Activated CD8-positive, alpha-beta memory T cell treated with anti-CD3 and anti-CD28 coated beads for 36 hours (primary cell): ENCODE measurements at regions not wholly inside any gene's neighbourhood (a gene's known extent, or its start where the extent isn't known, plus 50 kb on each side); places are given as distances from the start of the nearest gene placed in this dataset.

Source experiments
- CTCF ChIA-PET: fragments of 350-600 bp; sonication (Branson Sonifier 250); formaldehyde crosslinking; loops from one replicate; lab custom pipeline; 2021; ENCODE audit warnings: antibody characterized with exemption; lab: Charles Lee
- POLR2A ChIA-PET: fragments of 350-600 bp; sonication (Branson Sonifier 250); formaldehyde crosslinking; loops from one replicate; lab custom pipeline; 2021; ENCODE audit warnings: antibody characterized with exemption; lab: Charles Lee

DNA sequence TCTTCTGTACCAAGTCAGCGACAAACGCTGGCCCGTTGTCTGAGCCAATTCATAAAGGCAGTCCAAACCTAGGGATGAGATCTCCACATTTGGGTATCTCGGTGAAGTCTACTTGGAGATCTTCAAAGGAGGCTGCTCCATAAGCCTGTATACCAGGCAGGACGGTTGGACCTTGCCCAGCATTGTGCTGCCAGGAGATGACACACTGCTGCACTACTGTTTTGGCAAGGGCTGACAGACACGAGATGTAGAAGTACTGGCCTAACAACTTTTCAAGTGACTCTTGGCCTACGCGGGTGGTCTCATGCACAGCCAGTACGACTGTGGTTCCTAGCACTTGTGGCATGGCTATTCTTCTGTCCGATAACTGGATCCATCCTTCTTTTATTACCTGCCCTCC lies 135.3 kb downstream of the SLC38A6 start:
- ChIA-PET CTCF (interaction anchor here (1.5 kb wide), 1 partner anchor 11 kb away, joined by 3 read pairs; no protein-coding TSS in a partner anchor), POLR2A (no interaction called here)

DNA sequence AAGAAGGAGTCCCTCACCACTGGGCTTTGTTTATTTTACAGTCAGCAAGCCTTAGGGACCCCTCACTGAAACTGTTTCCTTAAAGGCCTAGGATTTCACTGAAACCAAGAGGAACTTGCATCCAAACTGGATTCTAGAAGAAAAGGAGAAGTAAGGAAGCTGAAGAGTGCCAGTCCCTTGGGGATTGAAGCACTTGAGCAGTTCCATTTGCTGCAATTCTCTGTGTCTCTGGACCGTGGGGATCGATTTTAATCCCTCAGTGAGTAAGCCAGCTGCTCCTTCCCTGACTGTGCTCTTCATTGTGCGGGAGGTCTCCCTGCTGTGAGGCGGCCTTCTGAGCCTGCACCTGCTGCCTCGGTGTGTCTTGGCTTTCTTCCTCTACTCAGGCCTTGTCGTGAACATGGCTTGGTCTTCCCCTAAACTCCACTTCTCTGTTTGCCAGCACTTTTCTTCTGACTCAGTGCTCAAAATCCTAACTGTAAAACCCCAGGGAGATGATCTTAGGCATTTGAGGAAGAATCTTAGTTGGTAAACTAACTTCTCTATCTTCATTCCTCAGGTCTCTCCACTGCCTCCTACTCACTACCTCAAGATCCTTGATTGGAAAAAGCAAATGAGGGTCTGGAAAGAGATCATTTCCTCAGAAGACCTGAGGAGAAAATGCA lies 132.6 kb downstream of the SLC38A6 start:
- ChIA-PET CTCF (no interaction called here), POLR2A (interaction anchor here (0.7 kb wide), 1 partner anchor 123 kb away, joined by 4 read pairs; no protein-coding TSS in a partner anchor)

DNA sequence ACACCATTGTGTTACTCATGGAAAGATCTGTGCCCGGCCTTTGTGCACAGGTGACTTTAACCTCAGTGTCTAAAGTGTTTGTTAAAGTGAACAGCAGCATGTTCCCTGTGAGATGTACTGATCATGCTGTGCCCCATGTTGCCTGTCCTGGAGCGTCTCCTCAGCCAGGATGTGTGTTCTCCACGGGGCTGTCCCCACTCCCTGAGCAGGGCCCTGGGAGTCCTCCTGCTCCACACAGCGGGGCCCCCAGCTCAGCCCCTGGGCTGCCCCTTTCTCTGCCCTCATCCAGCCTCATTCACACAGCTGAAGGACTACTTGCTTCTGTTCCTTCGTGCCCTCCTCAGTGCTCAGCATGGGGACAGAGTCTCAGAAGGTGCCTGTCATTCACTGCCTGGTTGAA lies 131.5 kb downstream of the SLC38A6 start:
- ChIA-PET POLR2A (no interaction called here), CTCF (no interaction called here)

DNA sequence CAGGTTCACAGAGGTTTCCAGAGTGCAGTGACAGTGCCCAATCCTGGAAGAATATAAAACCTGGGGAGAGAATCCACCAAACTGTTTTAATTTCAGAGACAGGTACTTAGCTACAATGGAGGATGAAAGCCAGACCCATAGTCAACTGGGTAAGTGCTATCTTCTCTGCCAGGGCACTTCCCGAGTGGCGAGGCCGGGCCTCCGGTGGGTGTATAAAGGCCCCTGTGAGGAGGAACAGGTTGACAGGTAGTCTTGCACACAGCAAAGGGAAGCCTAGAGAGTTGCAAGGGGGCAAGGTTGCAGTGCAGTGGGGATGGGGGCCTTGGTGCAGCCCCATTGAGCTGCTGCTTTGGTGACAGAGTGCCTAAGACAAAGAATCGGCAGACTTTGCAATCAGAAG lies 130.7 kb downstream of the SLC38A6 start:
- ChIA-PET CTCF (no interaction called here), POLR2A (no interaction called here)

DNA sequence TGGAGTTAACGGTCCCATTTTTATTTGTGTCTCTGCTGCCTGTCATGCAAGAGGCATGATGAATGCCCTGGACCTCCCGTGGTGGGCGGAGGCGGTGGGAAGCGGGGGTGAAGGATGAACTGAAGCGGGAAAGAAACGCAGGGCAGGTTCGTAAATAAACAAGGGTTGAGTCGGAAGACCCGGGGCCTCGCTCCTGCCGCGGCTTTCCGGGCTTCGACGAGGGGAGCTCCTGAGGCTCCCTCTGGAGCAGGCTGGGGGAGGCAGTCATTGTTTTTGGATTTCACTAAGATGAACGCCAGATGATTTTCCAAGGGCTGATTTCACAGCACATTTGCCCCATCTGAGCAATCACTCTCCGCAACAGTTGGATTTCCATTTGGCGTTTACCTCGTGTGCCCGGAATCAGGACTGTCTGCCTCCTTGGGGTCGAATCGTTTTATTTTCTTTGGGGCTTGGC lies 130.2 kb downstream of the SLC38A6 start:
- CTCF ChIA-PET: no interaction called here
- POLR2A ChIA-PET: no interaction called here

DNA sequence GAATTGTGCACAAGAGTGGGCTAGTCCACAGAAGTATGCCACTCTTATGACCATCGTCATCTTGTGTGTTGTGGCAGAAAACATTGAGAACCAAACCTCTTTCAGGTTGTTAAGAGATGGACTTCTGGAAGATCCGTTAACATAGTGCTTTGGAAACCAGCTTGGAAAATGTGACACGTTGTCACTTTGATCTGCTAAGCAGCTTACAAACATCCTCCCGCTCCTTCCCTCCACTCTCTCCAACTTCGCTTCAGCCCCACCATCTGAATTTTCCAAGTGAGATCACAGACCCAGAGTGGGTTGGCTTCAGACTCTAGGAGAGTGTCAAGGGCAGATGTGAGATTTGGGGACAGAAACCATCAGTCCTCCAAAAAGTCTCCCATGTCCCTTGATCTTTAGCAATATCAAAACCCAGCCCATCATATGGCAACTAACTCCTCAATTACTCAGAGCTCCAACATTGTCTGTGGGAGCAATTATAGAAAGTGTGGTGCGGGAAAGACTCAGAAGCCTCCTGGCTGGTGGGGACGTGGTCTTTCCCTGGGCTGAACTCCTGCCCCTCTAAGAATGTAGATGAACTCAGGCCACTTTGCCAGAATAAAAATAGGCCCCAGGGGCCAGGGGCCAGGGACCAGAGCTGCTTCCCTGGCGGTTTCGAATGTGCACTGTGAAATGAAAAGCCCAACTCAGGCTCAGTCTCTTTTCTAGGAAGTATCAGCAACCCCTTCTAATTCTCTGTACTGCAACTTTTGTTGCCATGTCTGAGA lies 129.5 kb downstream of the SLC38A6 start:
- POLR2A ChIA-PET: no interaction called here
- CTCF ChIA-PET: no interaction called here

DNA sequence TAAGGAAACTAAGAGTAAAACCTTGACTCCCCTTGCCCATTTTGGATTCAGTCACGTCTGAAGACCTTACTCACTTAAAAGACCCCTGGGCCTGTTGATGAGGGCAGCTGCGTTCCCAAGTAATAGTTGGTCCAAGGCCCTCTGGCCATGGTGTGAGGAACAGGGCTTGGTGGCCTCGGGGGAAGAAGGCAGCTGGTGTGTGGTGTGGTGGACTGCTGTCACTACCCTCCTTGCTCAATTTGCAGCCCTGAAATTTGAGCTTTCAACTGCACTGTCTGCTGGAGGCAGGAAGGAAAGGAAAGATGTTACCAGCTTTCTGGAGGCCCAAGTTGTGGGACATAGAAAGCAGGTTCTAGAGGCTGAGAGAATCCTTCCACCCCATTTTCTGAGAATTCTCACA lies 128.2 kb downstream of the SLC38A6 start:
- POLR2A ChIA-PET: no interaction called here
- CTCF ChIA-PET: no interaction called here

DNA sequence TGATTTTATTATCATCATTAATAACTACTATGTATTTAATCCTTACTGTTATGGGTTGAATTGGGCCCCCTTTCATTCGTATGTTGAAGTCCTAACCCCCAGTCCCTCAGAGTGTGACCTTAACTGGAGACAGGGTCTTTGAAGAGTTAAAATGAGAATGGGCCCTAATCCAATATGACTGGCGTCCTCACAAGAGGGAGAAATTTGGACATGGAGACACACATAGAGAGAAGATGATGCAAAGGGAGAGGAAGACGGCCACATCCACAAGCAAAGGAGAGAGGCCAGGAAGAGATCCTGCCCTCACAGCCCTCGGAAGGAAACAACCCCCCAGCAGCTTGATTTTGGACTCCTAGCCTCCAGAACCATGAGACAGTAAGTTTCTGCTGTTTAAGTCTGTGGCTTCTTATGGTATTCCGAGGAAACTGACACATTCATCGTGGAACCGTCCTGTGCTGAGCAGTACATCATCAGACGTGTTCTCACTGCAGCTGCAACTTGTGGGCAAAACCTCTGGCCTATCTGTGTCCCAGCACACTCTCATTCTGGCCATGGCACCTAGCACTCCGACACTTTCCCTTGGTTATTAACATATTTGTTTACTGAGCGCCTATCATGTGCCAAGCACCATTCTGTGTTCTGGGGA lies 127.6 kb downstream of the SLC38A6 start:
- ChIA-PET POLR2A (no interaction called here), CTCF (no interaction called here)

DNA sequence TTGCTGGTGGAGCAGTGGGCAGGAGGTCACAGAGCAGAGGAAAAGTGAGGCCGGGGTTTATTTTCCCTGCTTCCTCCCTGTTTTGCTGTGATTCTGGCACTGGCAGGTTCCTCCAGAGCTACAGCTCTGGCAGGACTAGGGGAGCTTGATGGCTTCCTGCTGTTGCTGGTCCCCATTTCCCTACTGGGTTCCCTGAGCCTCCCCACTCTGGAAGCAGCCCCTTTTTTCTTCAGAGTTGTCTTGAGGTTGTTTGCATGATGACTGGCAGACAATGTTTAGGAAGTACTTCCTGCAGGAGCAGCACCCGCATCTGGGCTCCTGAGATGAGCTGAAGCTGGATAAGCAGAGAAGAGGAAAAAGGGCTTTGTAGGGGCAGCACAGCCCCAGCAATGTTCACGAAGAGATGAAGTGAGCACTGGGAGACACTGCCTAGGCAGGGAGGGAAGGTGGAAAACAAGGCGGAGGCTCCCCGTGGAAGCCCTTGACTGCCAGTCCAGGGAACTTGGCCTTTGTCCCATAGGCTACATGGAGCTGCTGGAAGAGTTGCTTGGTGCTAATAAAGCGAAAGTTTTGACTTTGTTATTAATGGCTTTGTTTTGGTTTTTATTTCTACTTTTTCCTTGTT lies 126.9 kb downstream of the SLC38A6 start:
- POLR2A ChIA-PET: no interaction called here
- CTCF ChIA-PET: no interaction called here

DNA sequence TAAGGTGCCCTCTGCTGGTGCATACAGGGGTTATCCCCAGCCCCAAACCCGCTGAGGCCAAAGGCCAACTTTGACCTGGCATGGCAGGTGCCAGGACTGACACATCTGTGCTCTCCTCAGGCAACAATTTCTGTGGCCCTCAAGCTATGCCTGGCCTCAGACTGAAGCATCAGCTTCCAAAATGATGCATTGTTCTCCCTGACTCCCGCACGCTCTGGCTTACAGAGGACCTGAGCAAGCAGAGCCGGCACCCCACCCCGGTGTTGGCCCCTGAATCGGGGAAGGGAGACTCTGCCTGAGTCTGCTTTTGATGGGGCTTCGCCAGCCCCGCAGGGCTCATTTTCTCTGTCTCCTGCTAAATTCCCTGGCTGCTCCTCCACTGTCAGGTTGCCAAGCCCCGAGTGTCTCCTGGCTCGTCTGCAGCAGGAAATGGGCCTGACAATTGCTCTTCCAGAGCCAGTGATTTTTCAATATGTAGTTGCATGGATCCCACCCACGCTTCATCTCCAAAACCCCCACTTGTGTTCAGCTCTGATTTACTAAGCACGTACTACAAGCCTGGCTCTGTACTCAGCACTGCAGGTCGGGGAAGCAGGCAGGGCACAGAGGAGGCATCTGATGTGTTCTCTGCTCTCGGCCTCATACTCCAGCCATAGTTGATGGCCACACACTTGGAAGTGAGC lies 126.1 kb downstream of the SLC38A6 start:
- POLR2A ChIA-PET: no interaction called here
- CTCF ChIA-PET: no interaction called here

DNA sequence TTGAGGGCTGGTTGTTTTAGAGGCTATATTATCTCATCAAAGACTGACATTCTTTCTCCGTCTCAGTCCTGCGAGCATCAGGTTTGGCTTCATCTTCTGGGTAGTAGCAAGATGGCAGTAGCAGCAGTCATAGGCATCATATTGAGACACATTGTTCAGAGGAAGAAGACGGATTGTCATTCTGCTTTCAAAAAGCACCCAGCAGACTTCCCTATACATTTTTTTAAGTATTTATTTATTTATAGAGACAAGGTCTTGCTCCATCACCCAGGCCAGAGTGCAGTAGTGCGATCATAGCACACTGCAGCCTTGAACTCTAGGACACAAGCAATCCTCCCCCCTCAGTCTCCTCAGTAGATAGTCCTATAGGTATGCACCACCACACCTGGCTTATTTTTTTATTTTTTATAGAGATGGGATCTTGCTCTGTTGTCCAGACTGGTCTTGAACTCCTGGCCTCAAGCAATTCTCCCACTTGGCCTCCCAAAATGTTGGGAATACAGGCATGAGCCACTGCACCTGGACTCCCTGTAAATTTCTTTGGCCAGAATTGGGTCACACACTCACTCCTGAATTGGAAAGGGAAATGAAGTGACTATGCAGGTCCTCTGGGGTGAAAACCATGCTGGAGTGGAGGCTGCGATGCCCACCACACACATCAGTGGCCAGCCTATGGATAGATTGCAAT lies 125.4 kb downstream of the SLC38A6 start:
- ChIA-PET CTCF (interaction anchor here (0.6 kb wide), 1 partner anchor 63 kb away, joined by 3 read pairs; no protein-coding TSS in a partner anchor), POLR2A (no interaction called here)

DNA sequence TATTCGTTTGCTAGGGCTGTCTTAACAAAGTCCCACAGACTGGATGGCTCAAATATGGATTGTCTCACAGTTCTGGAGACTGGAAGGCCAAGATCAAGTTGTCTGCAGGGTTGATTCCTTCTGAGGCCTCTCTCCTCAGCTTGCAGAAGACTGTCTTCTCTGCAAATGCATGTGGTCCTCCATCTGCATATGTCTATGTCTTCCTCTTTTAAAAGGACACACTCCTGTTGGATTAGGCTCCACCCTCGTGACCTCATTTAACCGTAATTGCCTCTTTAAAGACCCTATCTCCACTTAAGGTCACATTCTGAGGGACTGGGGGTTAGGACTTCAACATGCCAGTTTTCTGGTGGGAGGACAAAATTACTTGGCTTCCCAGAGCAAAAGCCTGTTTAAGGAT lies 123.3 kb downstream of the SLC38A6 start:
- POLR2A ChIA-PET: no interaction called here
- CTCF ChIA-PET: no interaction called here

DNA sequence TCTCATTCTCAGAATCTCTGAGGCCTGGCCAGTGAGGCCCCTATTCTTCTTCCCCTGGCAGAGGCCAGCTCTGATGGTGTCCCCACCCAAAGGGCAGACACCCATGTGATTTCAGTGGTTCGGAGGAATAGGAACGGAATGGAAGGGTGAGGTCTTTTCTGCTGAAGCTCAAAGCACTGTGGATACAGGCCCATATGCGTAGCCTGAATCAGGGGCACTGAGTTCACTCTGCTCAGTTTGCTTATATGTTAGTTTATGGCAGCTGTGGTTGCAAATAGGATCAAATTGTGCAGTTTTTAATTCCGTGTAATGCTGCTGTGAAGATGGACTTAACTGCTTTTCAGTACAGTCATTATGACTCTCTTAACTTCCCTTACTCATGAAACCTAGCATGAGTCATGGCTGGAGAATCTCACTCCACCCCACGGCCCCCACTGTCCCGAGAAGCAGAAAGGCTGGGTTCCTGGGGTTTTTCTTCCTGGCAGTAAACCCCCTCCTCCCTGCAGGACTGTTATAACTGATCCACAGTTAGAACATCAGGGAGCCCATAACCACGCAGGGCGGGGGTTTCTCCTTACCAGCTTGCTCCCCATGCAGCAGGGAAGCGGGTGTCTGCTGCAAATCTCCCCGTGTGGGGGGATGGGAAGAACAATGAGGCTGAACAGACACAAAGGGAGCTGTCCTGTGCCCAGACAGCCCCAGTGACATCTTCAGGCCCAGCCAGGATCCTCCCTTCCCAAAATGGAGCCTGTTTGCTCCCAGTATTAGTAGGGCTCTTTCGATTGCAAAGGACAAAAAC lies 122.7 kb downstream of the SLC38A6 start:
- ChIA-PET POLR2A (no interaction called here), CTCF (no interaction called here)

DNA sequence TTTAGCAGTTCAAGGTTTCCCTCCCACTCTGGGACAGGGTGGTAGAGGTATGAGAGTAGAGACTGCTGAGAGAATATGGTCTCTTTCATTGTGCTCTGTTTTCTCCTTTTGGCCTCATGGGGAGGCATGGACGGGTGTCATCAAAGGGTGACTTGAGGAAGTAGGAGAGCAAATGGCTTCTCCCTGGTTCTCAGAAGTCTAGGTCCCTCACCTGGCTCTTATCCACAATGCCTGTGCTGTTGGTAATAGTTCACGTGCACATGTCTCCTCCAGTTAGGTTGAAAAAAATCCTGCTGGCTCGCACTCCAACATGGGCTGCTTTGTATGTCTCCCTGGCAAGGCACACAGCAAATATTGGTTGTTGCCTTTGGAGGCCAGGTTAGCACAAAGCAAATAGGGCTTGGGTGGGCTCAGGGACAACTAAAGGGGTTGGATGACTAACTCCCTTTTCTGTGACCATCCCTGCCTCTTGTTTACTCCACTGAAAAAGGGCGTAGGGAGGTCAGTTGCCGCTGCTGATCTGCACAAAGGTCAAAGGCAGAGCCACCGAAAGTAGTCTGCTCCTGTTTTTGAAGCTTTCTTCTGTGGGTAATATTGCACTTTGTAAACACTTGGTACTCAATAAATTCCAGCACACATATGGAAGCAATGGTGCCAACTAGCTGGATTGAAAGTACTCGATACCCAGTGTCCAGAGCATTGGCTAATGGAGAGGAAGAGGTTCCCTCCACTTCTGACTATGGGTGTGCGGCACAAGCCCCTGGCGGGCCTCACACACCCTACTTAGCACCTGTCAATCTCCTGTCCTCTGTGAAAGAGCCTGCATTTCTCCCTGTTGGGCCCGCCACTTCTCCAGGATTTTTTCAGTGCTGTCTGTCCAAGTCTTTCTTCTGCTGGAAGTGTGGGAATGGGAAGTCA lies 121.8 kb downstream of the SLC38A6 start:
- POLR2A ChIA-PET: no interaction called here
- CTCF ChIA-PET: no interaction called here
